ENCODE measurements at regions not wholly inside any gene's neighbourhood (a gene's known extent, or its start where the extent isn't known, plus 50 kb on each side); places are given as distances from the start of the nearest gene placed in this dataset.

GRCh38 chr2:199603721-199604291 lies 146.1 kb upstream of the SATB2 start:
- DNase-seq: no peak
- peaks cover 5% of the 10 kb centered on the region for H3K4me1 Mint-ChIP-seq
- H3K27ac Mint-ChIP-seq: no peak overlapping the region
- no peaks in the 10 kb centered on the region for H3K36me3 Mint-ChIP-seq (ENCODE audit: low read depth)
- no peak overlapping the region for H3K4me3 Mint-ChIP-seq
- H3K9me3 Mint-ChIP-seq: no peaks in the 10 kb centered on the region
- intact Hi-C loops (cut with micrococcal nuclease): no loop called here
- peaks cover 23% of the 10 kb centered on the region for H3K27me3 Mint-ChIP-seq

- Mint-ChIP-seq H3K4me1 (peaks cover 5% of the 10 kb centered on the region), H3K27ac (no peak overlapping the region), H3K9me3 (no peaks in the 10 kb centered on the region), H3K36me3 (ENCODE audit: low read depth) (no peaks in the 10 kb centered on the region), H3K27me3 (peaks cover 27% of the 10 kb centered on the region), H3K4me3 (no peak overlapping the region)
- intact Hi-C loops (cut with micrococcal nuclease): no loop called here
- DNase-seq: no peak
These were observed 145.4 kb upstream of the SATB2 start for GRCh38 chr2:199602896-199603717.

- DNase-seq: no peak
- no peak overlapping the region for H3K27ac Mint-ChIP-seq
- no peak overlapping the region for H3K4me3 Mint-ChIP-seq
- H3K9me3 Mint-ChIP-seq: no peaks in the 10 kb centered on the region
- no peaks in the 10 kb centered on the region for H3K36me3 Mint-ChIP-seq (ENCODE audit: low read depth)
- peaks cover 28% of the 10 kb centered on the region for H3K27me3 Mint-ChIP-seq
- peaks cover 5% of the 10 kb centered on the region for H3K4me1 Mint-ChIP-seq
- intact Hi-C loops (cut with micrococcal nuclease): no loop called here
These were observed 144.6 kb upstream of the SATB2 start for GRCh38 chr2:199602271-199602895.

GRCh38 chr2:199596549-199596948 lies 138.8 kb upstream of the SATB2 start:
- H3K4me3 Mint-ChIP-seq: no peak overlapping the region

GRCh38 chr2:199594443-199594842 lies 136.7 kb upstream of the SATB2 start:
- no peak overlapping the region for H3K27ac Mint-ChIP-seq
- DNase-seq: no peak
- no peaks in the 10 kb centered on the region for H3K4me1 Mint-ChIP-seq
- intact Hi-C loops (cut with micrococcal nuclease): loop anchor here (10.0 kb wide), 1 partner anchor 1280 kb away; no protein-coding TSS in a partner anchor
- peaks cover 18% of the 10 kb centered on the region for H3K27me3 Mint-ChIP-seq
- no peaks in the 10 kb centered on the region for H3K36me3 Mint-ChIP-seq (ENCODE audit: low read depth)
- H3K9me3 Mint-ChIP-seq: no peaks in the 10 kb centered on the region
- H3K4me3 Mint-ChIP-seq: no peak overlapping the region

More at GRCh38 chr2:199596549-199596948, 138.8 kb upstream of the SATB2 start:
- DNase-seq: peak; percentile 62
- H3K27ac Mint-ChIP-seq: no peak overlapping the region
- H3K27me3 Mint-ChIP-seq: peaks cover 15% of the 10 kb centered on the region
- H3K9me3 Mint-ChIP-seq: no peaks in the 10 kb centered on the region
- intact Hi-C loops (cut with micrococcal nuclease): loop anchor here (10.0 kb wide), 1 partner anchor 1282 kb away; no protein-coding TSS in a partner anchor
- no peaks in the 10 kb centered on the region for H3K4me1 Mint-ChIP-seq
- no peaks in the 10 kb centered on the region for H3K36me3 Mint-ChIP-seq (ENCODE audit: low read depth)

GRCh38 chr2:199591826-199592225 lies 134.1 kb upstream of the SATB2 start:
- Mint-ChIP-seq H3K27ac (no peak overlapping the region), H3K36me3 (ENCODE audit: low read depth) (no peaks in the 10 kb centered on the region), H3K27me3 (peaks cover 10% of the 10 kb centered on the region), H3K9me3 (no peaks in the 10 kb centered on the region), H3K4me1 (no peaks in the 10 kb centered on the region), H3K4me3 (no peak overlapping the region)
- intact Hi-C loops (cut with micrococcal nuclease): loop anchor here (10.0 kb wide), 1 partner anchor 1277 kb away; no protein-coding TSS in a partner anchor
- no peak for DNase-seq

GRCh38 chr2:199590321-199591203 lies 132.8 kb upstream of the SATB2 start:
- no peaks in the 10 kb centered on the region for H3K4me1 Mint-ChIP-seq
- no peak overlapping the region for H3K4me3 Mint-ChIP-seq
- H3K36me3 Mint-ChIP-seq (ENCODE audit: low read depth): no peaks in the 10 kb centered on the region
- no peak overlapping the region for H3K27ac Mint-ChIP-seq
- H3K9me3 Mint-ChIP-seq: no peaks in the 10 kb centered on the region
- DNase-seq: no peak
- H3K27me3 Mint-ChIP-seq: peaks cover 13% of the 10 kb centered on the region
- intact Hi-C loops (cut with micrococcal nuclease): loop anchor here (10.0 kb wide), 1 partner anchor 1276 kb away; no protein-coding TSS in a partner anchor

- peaks cover 13% of the 10 kb centered on the region for H3K27me3 Mint-ChIP-seq
- no peak overlapping the region for H3K4me3 Mint-ChIP-seq
- no peaks in the 10 kb centered on the region for H3K36me3 Mint-ChIP-seq (ENCODE audit: low read depth)
- no peaks in the 10 kb centered on the region for H3K9me3 Mint-ChIP-seq
- no peak overlapping the region for H3K27ac Mint-ChIP-seq
- H3K4me1 Mint-ChIP-seq: no peaks in the 10 kb centered on the region
- DNase-seq: no peak
- intact Hi-C loops (cut with micrococcal nuclease): no loop called here
These were observed 131.6 kb upstream of the SATB2 start for GRCh38 chr2:199589306-199589705.

- intact Hi-C loops (cut with micrococcal nuclease): no loop called here
- DNase-seq: no peak
- H3K36me3 Mint-ChIP-seq (ENCODE audit: low read depth): no peaks in the 10 kb centered on the region
- no peak overlapping the region for H3K27ac Mint-ChIP-seq
- H3K4me3 Mint-ChIP-seq: no peak overlapping the region
- H3K4me1 Mint-ChIP-seq: no peaks in the 10 kb centered on the region
- H3K9me3 Mint-ChIP-seq: no peaks in the 10 kb centered on the region
- H3K27me3 Mint-ChIP-seq: peaks cover 17% of the 10 kb centered on the region
These were observed 130.3 kb upstream of the SATB2 start for GRCh38 chr2:199588054-199588453.

- Mint-ChIP-seq H3K4me1 (peaks cover 3% of the 10 kb centered on the region), H3K27ac (no peak overlapping the region)
These were observed 128.9 kb upstream of the SATB2 start for GRCh38 chr2:199586646-199587045.

GRCh38 chr2:199583676-199584075 lies 125.9 kb upstream of the SATB2 start:
- no peak for DNase-seq
- Mint-ChIP-seq H3K36me3 (ENCODE audit: low read depth) (no peaks in the 10 kb centered on the region), H3K27me3 (peaks cover 22% of the 10 kb centered on the region), H3K4me3 (no peak overlapping the region), H3K4me1 (peaks cover 3% of the 10 kb centered on the region), H3K27ac (no peak overlapping the region), H3K9me3 (no peaks in the 10 kb centered on the region)
- intact Hi-C loops (cut with micrococcal nuclease): no loop called here

More at GRCh38 chr2:199586646-199587045, 128.9 kb upstream of the SATB2 start:
- Mint-ChIP-seq H3K4me3 (no peak overlapping the region), H3K27me3 (peaks cover 20% of the 10 kb centered on the region), H3K36me3 (ENCODE audit: low read depth) (no peaks in the 10 kb centered on the region), H3K9me3 (no peaks in the 10 kb centered on the region)
- DNase-seq: no peak
- intact Hi-C loops (cut with micrococcal nuclease): no loop called here

- Mint-ChIP-seq H3K27me3 (peaks cover 18% of the 10 kb centered on the region), H3K27ac (no peak overlapping the region), H3K36me3 (ENCODE audit: low read depth) (no peaks in the 10 kb centered on the region), H3K4me1 (peaks cover 3% of the 10 kb centered on the region), H3K4me3 (no peak overlapping the region), H3K9me3 (no peaks in the 10 kb centered on the region)
- DNase-seq: no peak
- intact Hi-C loops (cut with micrococcal nuclease): no loop called here
These were observed 124.2 kb upstream of the SATB2 start for GRCh38 chr2:199581935-199582360.

- no peaks in the 10 kb centered on the region for H3K9me3 Mint-ChIP-seq
- intact Hi-C loops (cut with micrococcal nuclease): no loop called here
- peaks cover 3% of the 10 kb centered on the region for H3K4me1 Mint-ChIP-seq
- H3K4me3 Mint-ChIP-seq: no peak overlapping the region
- no peak for DNase-seq
- peaks cover 15% of the 10 kb centered on the region for H3K27me3 Mint-ChIP-seq
- H3K36me3 Mint-ChIP-seq (ENCODE audit: low read depth): no peaks in the 10 kb centered on the region
- H3K27ac Mint-ChIP-seq: no peak overlapping the region
These were observed 123.7 kb upstream of the SATB2 start for GRCh38 chr2:199581408-199581807.
